ENCODE measurements at regions not wholly inside any gene's neighbourhood (a gene's known extent, or its start where the extent isn't known, plus 50 kb on each side); places are given as distances from the start of the nearest gene placed in this dataset.

GRCh38 chr1:4023678-4024077 is 123.6 kb upstream of the C1orf174 start:
- TF ChIP-seq CTCF (IDR thresholded peaks at IDR 0.05; ENCODE audit: low read depth, low read length, missing control alignments), result no peak
- no peak for DNase-seq
- H3K27ac ChIP-seq, result no peak overlapping the region
- H3K36me3 ChIP-seq (replicated peaks), result no peaks in the 10 kb centered on the region
- in situ Hi-C loops (cut with HindIII; ENCODE audit: low pct_ligation_motif_present, low sequenced_read_pairs), result no loop called here
- no peaks in the 10 kb centered on the region for H3K27me3 ChIP-seq (replicated peaks)
- H3K4me3 ChIP-seq (ENCODE audit: low read depth, low read length), result no peak overlapping the region

- H3K36me3 ChIP-seq (replicated peaks), result no peaks in the 10 kb centered on the region
- no peak overlapping the region for H3K27ac ChIP-seq
- H3K27me3 ChIP-seq (replicated peaks), result no peaks in the 10 kb centered on the region
- H3K4me3 ChIP-seq (ENCODE audit: low read depth, low read length), result no peak overlapping the region
- TF ChIP-seq CTCF (IDR thresholded peaks at IDR 0.05; ENCODE audit: low read depth, low read length, missing control alignments), result no peak
- DNase-seq, result no peak
- in situ Hi-C loops (cut with HindIII; ENCODE audit: low pct_ligation_motif_present, low sequenced_read_pairs), result no loop called here
Measured at GRCh38 chr1:4024811-4025210, 124.7 kb upstream of the C1orf174 start.

- no peaks in the 10 kb centered on the region for H3K27me3 ChIP-seq (replicated peaks)
- TF ChIP-seq CTCF (IDR thresholded peaks at IDR 0.05; ENCODE audit: low read depth, low read length, missing control alignments), result no peak
- no peak overlapping the region for H3K27ac ChIP-seq
- no peaks in the 10 kb centered on the region for H3K36me3 ChIP-seq (replicated peaks)
- no peak overlapping the region for H3K4me3 ChIP-seq (ENCODE audit: low read depth, low read length)
- no peak for DNase-seq
- in situ Hi-C loops (cut with HindIII; ENCODE audit: low pct_ligation_motif_present, low sequenced_read_pairs), result no loop called here
Measured at GRCh38 chr1:4025752-4026151, 125.7 kb upstream of the C1orf174 start.

GRCh38 chr1:4027008-4027407 is 126.9 kb upstream of the C1orf174 start:
- no peak overlapping the region for H3K4me3 ChIP-seq (ENCODE audit: low read depth, low read length)
- H3K27me3 ChIP-seq (replicated peaks), result no peaks in the 10 kb centered on the region
- no peak for DNase-seq
- in situ Hi-C loops (cut with HindIII; ENCODE audit: low pct_ligation_motif_present, low sequenced_read_pairs), result no loop called here
- TF ChIP-seq CTCF (IDR thresholded peaks at IDR 0.05; ENCODE audit: low read depth, low read length, missing control alignments), result no peak
- H3K27ac ChIP-seq, result no peak overlapping the region
- H3K36me3 ChIP-seq (replicated peaks), result no peaks in the 10 kb centered on the region

GRCh38 chr1:4027492-4028138 is 127.5 kb upstream of the C1orf174 start:
- no peaks in the 10 kb centered on the region for H3K36me3 ChIP-seq (replicated peaks)
- H3K27ac ChIP-seq, result no peak overlapping the region
- H3K27me3 ChIP-seq (replicated peaks), result no peaks in the 10 kb centered on the region
- TF ChIP-seq CTCF (IDR thresholded peaks at IDR 0.05; ENCODE audit: low read depth, low read length, missing control alignments), result no peak
- H3K4me3 ChIP-seq (ENCODE audit: low read depth, low read length), result no peak overlapping the region
- in situ Hi-C loops (cut with HindIII; ENCODE audit: low pct_ligation_motif_present, low sequenced_read_pairs), result no loop called here
- DNase-seq, result no peak

- TF ChIP-seq CTCF (IDR thresholded peaks at IDR 0.05; ENCODE audit: low read depth, low read length, missing control alignments), result no peak
- in situ Hi-C loops (cut with HindIII; ENCODE audit: low pct_ligation_motif_present, low sequenced_read_pairs), result no loop called here
- H3K27ac ChIP-seq, result no peak overlapping the region
- no peak for DNase-seq
- H3K36me3 ChIP-seq (replicated peaks), result no peaks in the 10 kb centered on the region
- H3K4me3 ChIP-seq (ENCODE audit: low read depth, low read length), result no peak overlapping the region
- no peaks in the 10 kb centered on the region for H3K27me3 ChIP-seq (replicated peaks)
Measured at GRCh38 chr1:4028139-4028501, 128.0 kb upstream of the C1orf174 start.

All from brain microvascular endothelial cell (primary cell).